HCT116 (cell line): ENCODE measurements at regions not wholly inside any gene's neighbourhood (a gene's known extent, or its start where the extent isn't known, plus 50 kb on each side); places are given as distances from the start of the nearest gene placed in this dataset.

Source experiments
- CTCF ChIP-seq, 3 experiments: fragments of 200-600 bp in 1 of 3; sonication (generic) in 1 of 3; IDR thresholded peaks in 2 of 3; conservative IDR thresholded peaks in 1 of 3; 2 replicates each; pipeline ENCODE4 v1.5.1; 2012 to 2017; ENCODE audit warnings: low read depth in 2 of 3, low read length in 2 of 3, antibody characterized with exemption in 1 of 3, borderline replicate concordance in 1 of 3, control low read depth in 1 of 3, mild to moderate bottlenecking in 1 of 3, mixed read lengths in 1 of 3, mixed run types in 1 of 3, moderate library complexity in 1 of 3; ENCODE audit not compliant: insufficient read depth in 1 of 3
- JUND ChIP-seq: IDR thresholded peaks from 2 replicates; pipeline ENCODE4 v1.6.1; 2012
- POLR2A ChIP-seq: IDR thresholded peaks from 2 replicates; pipeline ENCODE4 v1.7.0; 2011; ENCODE audit warnings: borderline replicate concordance; ENCODE audit not compliant: insufficient read depth, insufficient read length; ENCODE audit errors: extremely low read depth
- YY1 ChIP-seq: IDR thresholded peaks from 2 replicates; pipeline ENCODE4 v1.6.1; 2011; ENCODE audit warnings: low read length, low read depth, moderate library complexity, mild to moderate bottlenecking; ENCODE audit not compliant: insufficient replicate concordance; ENCODE audit errors: extremely low read depth
- ZBTB33 ChIP-seq: IDR thresholded peaks from 2 replicates; pipeline ENCODE4 v1.6.1; 2011; ENCODE audit warnings: mild to moderate bottlenecking, low read length, moderate library complexity; ENCODE audit not compliant: insufficient replicate concordance; ENCODE audit errors: extremely low read depth
- ZFX ChIP-seq: fragments of 450-650 bp; IDR thresholded peaks from 2 replicates; pipeline ENCODE4 v1.6.1; 2017

- TF ChIP-seq JUND (no peak), POLR2A (no peak), CTCF (IDR thresholded peaks at IDR 0.05 in 2 of 3, conservative IDR thresholded peaks at IDR 0.05 in 1 of 3; ENCODE audit: borderline replicate concordance in 1 of 3, insufficient read depth in 1 of 3, low read depth in 2 of 3, low read length in 2 of 3) (no peak), ZBTB33 (no peak), ZFX (no peak), YY1 (no peak)
Observed at GRCh38 chr9:71268871-71269635, 147.6 kb upstream of the TRPM3 start.
